ENCODE measurements at regions not wholly inside any gene's neighbourhood (a gene's known extent, or its start where the extent isn't known, plus 50 kb on each side); places are given as distances from the start of the nearest gene placed in this dataset.

GRCh38 chr5:109959652-109960051, 269.9 kb downstream of the MAN2A1 start:
- TF ChIP-seq EZH2 (IDR thresholded peaks at IDR 0.05; ENCODE audit: borderline replicate concordance, low read length) (no peak), CTCF (IDR thresholded peaks at IDR 0.05; ENCODE audit: low read length) (peak; percentile 48)

Data from OCI-LY1 (cell line).